Epithelial cell of esophagus (primary cell): ENCODE measurements at regions not wholly inside any gene's neighbourhood (a gene's known extent, or its start where the extent isn't known, plus 50 kb on each side); places are given as distances from the start of the nearest gene placed in this dataset.
A peak's percentile ranks its signal among the peaks of the same experiment; 100 is the strongest.

Experiments
- DNase-seq: peaks from one replicate; pipeline ENCODE4 v3.0.0; 2010; ENCODE audit warnings: low read depth
- H3K4me3 ChIP-seq: 2 replicates; pipeline ENCODE4 v1.5.1; 2011; ENCODE audit warnings: mild to moderate bottlenecking, low read length, control low read depth
- CTCF ChIP-seq: IDR thresholded peaks from 2 replicates; pipeline ENCODE4 v1.5.1; 2011; ENCODE audit warnings: low read depth, mild to moderate bottlenecking, low read length, control low read depth, inconsistent platforms; ENCODE audit not compliant: insufficient read depth; ENCODE audit errors: missing control alignments

GRCh38 chr5:18111906-18112465 is 477.7 kb downstream of the TAF11L14 start:
- H3K4me3 ChIP-seq, result no peak overlapping the region
- DNase-seq, result no peak
- no peak for TF ChIP-seq CTCF

GRCh38 chr5:18113721-18114120 is 479.5 kb downstream of the TAF11L14 start:
- peak; percentile 59 for TF ChIP-seq CTCF
- peak; percentile 44 for DNase-seq

GRCh38 chr5:18114151-18114757 is 480.0 kb downstream of the TAF11L14 start:
- no peak for TF ChIP-seq CTCF
- DNase-seq, result peak; percentile 36
- no peak overlapping the region for H3K4me3 ChIP-seq

More at GRCh38 chr5:18113721-18114120, 479.5 kb downstream of the TAF11L14 start:
- H3K4me3 ChIP-seq, result no peak overlapping the region

GRCh38 chr5:18117968-18118367 is 483.7 kb downstream of the TAF11L14 start:
- H3K4me3 ChIP-seq, result no peak overlapping the region
- no peak for TF ChIP-seq CTCF
- DNase-seq, result no peak

GRCh38 chr5:18119156-18119785 is 485.0 kb downstream of the TAF11L14 start:
- H3K4me3 ChIP-seq, result no peak overlapping the region
- no peak for DNase-seq
- TF ChIP-seq CTCF, result no peak

GRCh38 chr5:18141222-18141621 is 507.0 kb downstream of the TAF11L14 start:
- no peak for DNase-seq
- no peak overlapping the region for H3K4me3 ChIP-seq
- TF ChIP-seq CTCF, result no peak
